ENCODE measurements at regions not wholly inside any gene's neighbourhood (a gene's known extent, or its start where the extent isn't known, plus 50 kb on each side); places are given as distances from the start of the nearest gene placed in this dataset.

GRCh38 chr11:134611537-134611936 is 199.5 kb upstream of the B3GAT1 start:
- DNase-seq (ENCODE audit: low read depth): no peak
- TF ChIP-seq CTCF (IDR thresholded peaks at IDR 0.05; ENCODE audit: control insufficient read depth, insufficient read depth, low read depth, low read length, missing control alignments): no peak
- H3K4me3 ChIP-seq (ENCODE audit: control insufficient read depth, low read depth, low read length): no peak overlapping the region

- TF ChIP-seq CTCF (IDR thresholded peaks at IDR 0.05; ENCODE audit: control insufficient read depth, insufficient read depth, low read depth, low read length, missing control alignments): no peak
- DNase-seq (ENCODE audit: low read depth): no peak
Measured at GRCh38 chr11:134610116-134610910, 198.3 kb upstream of the B3GAT1 start.

GRCh38 chr11:134609361-134610115 is 197.5 kb upstream of the B3GAT1 start:
- DNase-seq (ENCODE audit: low read depth): no peak
- H3K4me3 ChIP-seq (ENCODE audit: control insufficient read depth, low read depth, low read length): no peak overlapping the region
- TF ChIP-seq CTCF (IDR thresholded peaks at IDR 0.05; ENCODE audit: control insufficient read depth, insufficient read depth, low read depth, low read length, missing control alignments): no peak

More at GRCh38 chr11:134610116-134610910, 198.3 kb upstream of the B3GAT1 start:
- H3K4me3 ChIP-seq (ENCODE audit: control insufficient read depth, low read depth, low read length): no peak overlapping the region

- no peak overlapping the region for H3K4me3 ChIP-seq (ENCODE audit: control insufficient read depth, low read depth, low read length)
- DNase-seq (ENCODE audit: low read depth): no peak
- TF ChIP-seq CTCF (IDR thresholded peaks at IDR 0.05; ENCODE audit: control insufficient read depth, insufficient read depth, low read depth, low read length, missing control alignments): no peak
Measured at GRCh38 chr11:134607963-134608750, 196.1 kb upstream of the B3GAT1 start.

- no peak for TF ChIP-seq CTCF (IDR thresholded peaks at IDR 0.05; ENCODE audit: control insufficient read depth, insufficient read depth, low read depth, low read length, missing control alignments)
- DNase-seq (ENCODE audit: low read depth): no peak
- H3K4me3 ChIP-seq (ENCODE audit: control insufficient read depth, low read depth, low read length): no peak overlapping the region
Measured at GRCh38 chr11:134606251-134606650, 194.2 kb upstream of the B3GAT1 start.

- TF ChIP-seq CTCF (IDR thresholded peaks at IDR 0.05; ENCODE audit: control insufficient read depth, insufficient read depth, low read depth, low read length, missing control alignments): no peak
- DNase-seq (ENCODE audit: low read depth): no peak
- H3K4me3 ChIP-seq (ENCODE audit: control insufficient read depth, low read depth, low read length): no peak overlapping the region
Measured at GRCh38 chr11:134604886-134605285, 192.8 kb upstream of the B3GAT1 start.

Measured in AG09309 (cell line).